ENCODE measurements at regions not wholly inside any gene's neighbourhood (a gene's known extent, or its start where the extent isn't known, plus 50 kb on each side); places are given as distances from the start of the nearest gene placed in this dataset.

- in situ Hi-C loops (cut with MboI; ENCODE audit: low pct_unique_long_range_greater_than_20kb, low sequenced_read_pairs): no loop called here
Measured at GRCh38 chr17:72412650-72413076, 291.8 kb downstream of the SOX9 start.

GRCh38 chr17:72413077-72414031 is 292.5 kb downstream of the SOX9 start:
- in situ Hi-C loops (cut with MboI; ENCODE audit: low pct_unique_long_range_greater_than_20kb, low sequenced_read_pairs): no loop called here
- no peak for DNase-seq

More at GRCh38 chr17:72412650-72413076, 291.8 kb downstream of the SOX9 start:
- no peak for DNase-seq

DNA sequence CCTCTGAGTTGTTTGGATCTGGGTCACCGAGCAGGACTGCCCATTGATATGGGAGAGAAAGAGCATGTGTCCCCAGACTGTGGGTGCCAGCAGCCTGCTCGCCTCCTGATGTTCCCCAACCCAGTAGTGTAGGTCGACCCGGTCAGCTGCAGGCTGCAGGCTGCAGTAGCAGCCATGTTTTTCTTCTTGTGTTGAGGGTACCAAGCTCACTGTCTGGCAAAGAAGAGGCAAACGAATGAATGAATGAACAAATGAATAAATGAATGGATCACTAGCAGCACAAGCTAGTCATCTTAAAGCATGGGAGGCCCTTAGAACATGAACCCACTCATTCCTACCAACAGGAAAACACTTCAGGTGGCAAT is 293.2 kb downstream of the SOX9 start:
- in situ Hi-C loops (cut with MboI; ENCODE audit: low pct_unique_long_range_greater_than_20kb, low sequenced_read_pairs): no loop called here
- no peak for DNase-seq

DNA sequence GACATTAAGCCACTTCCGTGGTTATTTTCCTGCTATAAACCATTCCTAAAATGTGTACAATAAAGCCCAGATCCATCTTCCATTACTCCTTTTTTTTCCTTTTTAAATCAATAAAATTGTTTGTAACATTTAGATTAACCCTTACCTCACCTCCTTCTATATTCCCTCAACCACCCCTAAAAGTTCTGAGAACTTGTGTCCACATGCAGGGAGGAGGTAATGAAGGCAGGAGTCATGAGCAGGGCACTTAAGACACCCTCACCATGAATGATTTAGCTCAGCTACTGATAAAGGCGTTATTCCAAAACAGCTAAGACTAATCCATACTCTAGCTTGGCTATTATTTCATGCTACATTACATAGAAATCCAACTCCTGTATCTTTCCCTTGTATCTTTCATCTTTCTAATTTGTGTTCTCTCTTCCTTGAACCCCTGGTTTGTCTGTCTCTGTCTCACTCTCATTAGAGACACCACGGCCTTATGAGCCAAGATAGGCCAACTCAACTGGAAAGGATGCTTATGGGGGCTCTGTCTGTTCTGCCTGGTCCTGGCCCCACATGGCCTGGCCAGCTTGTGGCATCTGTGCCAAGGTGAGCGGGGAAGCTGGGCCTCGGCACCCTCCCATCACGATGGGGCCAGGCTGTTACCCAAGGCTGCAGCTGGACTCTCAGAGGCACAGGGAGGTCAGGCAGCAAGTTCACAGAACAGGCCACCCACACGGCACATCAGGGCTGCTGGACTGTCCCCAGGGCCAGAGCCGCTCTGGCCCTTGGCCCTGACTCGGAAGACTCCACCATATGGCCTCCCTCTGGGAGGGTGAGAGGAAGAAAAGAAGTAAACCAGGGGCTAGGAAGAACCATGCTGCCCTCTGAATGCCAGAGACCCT is 294.4 kb downstream of the SOX9 start:
- in situ Hi-C loops (cut with MboI; ENCODE audit: low pct_unique_long_range_greater_than_20kb, low sequenced_read_pairs): no loop called here
- no peak for DNase-seq

- no peak for DNase-seq
- in situ Hi-C loops (cut with MboI; ENCODE audit: low pct_unique_long_range_greater_than_20kb, low sequenced_read_pairs): no loop called here
Measured at GRCh38 chr17:72416054-72416675, 295.3 kb downstream of the SOX9 start.

- in situ Hi-C loops (cut with MboI; ENCODE audit: low pct_unique_long_range_greater_than_20kb, low sequenced_read_pairs): no loop called here
- no peak for DNase-seq
Measured at GRCh38 chr17:72416905-72417304, 296.1 kb downstream of the SOX9 start.

DNA sequence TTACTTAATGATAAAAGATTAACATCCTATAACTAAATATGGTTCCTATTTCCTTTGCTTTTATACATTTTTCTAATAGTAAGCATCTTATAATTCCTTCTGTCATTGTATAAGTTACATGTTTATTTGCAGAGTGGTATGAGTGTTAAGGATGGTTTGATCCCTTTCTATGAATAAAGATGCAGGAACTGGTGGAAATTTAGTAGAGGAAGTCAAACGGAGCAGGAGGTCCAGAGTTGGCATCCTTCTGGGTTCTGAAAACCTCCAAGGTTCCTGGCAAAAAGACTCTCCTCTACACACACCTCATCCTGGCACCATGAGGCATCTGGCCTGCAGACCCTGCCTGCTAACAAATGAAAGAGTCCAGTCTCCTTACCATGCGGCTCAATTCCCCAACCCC is 296.8 kb downstream of the SOX9 start:
- in situ Hi-C loops (cut with MboI; ENCODE audit: low pct_unique_long_range_greater_than_20kb, low sequenced_read_pairs): no loop called here
- DNase-seq: no peak

- in situ Hi-C loops (cut with MboI; ENCODE audit: low pct_unique_long_range_greater_than_20kb, low sequenced_read_pairs): no loop called here
- DNase-seq: no peak
Measured at GRCh38 chr17:72419866-72420774, 299.3 kb downstream of the SOX9 start.

DNA sequence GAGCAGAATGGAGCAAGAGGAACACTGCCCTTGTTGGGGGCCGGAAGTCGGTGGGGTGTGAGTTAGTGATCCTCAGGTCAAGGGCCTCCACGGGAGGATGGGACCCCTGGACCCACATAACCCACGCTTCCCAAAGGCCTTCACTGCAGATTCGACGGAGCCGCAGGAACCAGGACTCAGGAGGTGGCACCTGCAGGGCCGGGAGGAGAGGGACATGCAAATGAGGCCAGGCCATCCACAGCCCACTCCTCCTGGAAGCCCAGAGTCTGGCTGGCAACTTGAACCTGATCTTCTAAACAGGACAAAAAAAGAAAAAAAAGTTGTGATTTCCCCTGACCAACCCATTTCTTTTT is 299.9 kb downstream of the SOX9 start:
- DNase-seq: no peak
- in situ Hi-C loops (cut with MboI; ENCODE audit: low pct_unique_long_range_greater_than_20kb, low sequenced_read_pairs): no loop called here

- in situ Hi-C loops (cut with MboI; ENCODE audit: low pct_unique_long_range_greater_than_20kb, low sequenced_read_pairs): no loop called here
- peak; percentile 4 for DNase-seq
Measured at GRCh38 chr17:72421128-72422092, 300.6 kb downstream of the SOX9 start.

GRCh38 chr17:72422204-72422504 is 301.3 kb downstream of the SOX9 start:
- in situ Hi-C loops (cut with MboI; ENCODE audit: low pct_unique_long_range_greater_than_20kb, low sequenced_read_pairs): no loop called here
- DNase-seq: no peak

DNA sequence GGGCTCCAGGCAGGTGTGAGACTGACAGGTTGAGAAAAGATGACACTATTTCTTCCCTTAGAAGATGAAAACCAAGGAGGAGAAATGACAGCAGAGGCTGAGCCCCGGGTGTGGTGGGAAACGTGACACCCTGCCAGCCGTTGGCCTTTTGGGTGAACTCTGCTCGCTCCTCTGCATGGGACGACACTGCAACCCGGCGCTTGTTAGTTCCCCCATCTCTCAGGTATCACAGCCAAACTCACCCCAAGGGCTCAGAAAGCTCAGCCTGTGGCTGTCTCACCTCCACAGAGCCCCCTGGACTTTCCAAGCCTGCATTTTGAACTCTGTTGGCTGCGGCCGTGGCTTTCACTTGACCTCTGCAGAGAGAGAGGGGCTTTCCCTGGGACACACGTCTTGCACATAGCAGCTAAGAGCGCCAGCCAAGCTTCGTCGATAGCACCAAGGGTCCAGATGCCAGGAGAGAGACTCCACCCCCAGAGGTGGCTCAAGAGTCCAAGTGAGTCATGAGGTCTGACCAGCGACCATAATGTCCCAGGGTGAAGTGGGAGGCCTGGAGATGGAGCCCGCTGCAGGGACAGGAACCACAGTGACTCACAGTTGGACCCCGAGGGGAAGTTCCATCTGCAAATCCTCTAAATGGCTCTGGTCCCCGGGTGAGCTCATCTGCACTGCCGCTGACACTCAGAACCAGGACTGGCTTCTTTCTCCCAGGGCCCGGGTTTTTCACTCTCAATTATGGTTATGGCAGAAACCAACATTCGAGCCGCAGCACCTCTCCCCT is 301.9 kb downstream of the SOX9 start:
- no peak for DNase-seq
- in situ Hi-C loops (cut with MboI; ENCODE audit: low pct_unique_long_range_greater_than_20kb, low sequenced_read_pairs): no loop called here

DNA sequence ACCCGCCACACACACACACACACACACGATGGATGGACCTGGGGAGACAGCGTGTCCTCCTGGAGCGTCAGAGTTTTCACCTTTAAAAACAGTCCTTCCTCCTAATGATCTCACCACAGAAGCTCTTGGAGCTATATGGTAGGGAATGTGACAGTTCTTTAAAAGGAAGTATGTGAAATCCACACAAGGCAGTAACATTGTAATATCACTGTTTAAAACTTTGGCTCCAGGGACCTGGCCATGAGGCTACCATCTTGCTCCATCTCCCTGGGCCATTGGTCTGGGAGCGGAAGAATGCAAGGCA is 302.4 kb downstream of the SOX9 start:
- in situ Hi-C loops (cut with MboI; ENCODE audit: low pct_unique_long_range_greater_than_20kb, low sequenced_read_pairs): no loop called here

GRCh38 chr17:72423718-72424117 is 302.9 kb downstream of the SOX9 start:
- in situ Hi-C loops (cut with MboI; ENCODE audit: low pct_unique_long_range_greater_than_20kb, low sequenced_read_pairs): no loop called here
- no peak for DNase-seq

More for the DNA sequence above, 302.4 kb downstream of the SOX9 start:
- no peak for DNase-seq

DNA sequence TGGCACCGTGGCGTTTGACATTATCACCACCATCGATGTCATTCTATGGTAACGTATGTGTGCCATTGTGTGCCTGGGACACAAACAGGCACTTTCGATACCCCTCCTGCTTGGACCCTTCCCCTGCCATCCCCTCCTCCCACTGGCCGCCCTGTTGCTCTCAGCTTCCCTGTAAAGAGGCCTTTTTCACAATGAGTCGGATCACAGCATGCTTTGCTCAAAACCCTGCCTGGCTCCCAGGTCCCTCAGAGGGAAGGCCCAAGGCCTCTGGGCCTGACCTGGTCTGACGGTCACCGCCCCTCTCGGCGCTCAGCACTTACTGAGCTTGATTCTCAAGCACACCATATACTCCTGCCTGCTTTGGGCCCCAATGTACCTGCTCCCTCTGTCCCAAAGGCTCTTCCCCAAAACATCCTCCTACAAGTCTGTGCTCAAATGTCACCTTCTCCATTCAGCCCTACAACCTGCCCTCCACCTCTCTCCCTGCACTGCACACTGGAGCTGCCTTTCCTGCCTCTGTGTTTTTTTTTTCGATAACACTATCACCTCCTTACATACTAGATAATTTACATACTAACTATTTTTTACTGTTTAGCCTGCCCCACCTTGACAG is 303.8 kb downstream of the SOX9 start:
- DNase-seq: no peak
- in situ Hi-C loops (cut with MboI; ENCODE audit: low pct_unique_long_range_greater_than_20kb, low sequenced_read_pairs): no loop called here

DNA sequence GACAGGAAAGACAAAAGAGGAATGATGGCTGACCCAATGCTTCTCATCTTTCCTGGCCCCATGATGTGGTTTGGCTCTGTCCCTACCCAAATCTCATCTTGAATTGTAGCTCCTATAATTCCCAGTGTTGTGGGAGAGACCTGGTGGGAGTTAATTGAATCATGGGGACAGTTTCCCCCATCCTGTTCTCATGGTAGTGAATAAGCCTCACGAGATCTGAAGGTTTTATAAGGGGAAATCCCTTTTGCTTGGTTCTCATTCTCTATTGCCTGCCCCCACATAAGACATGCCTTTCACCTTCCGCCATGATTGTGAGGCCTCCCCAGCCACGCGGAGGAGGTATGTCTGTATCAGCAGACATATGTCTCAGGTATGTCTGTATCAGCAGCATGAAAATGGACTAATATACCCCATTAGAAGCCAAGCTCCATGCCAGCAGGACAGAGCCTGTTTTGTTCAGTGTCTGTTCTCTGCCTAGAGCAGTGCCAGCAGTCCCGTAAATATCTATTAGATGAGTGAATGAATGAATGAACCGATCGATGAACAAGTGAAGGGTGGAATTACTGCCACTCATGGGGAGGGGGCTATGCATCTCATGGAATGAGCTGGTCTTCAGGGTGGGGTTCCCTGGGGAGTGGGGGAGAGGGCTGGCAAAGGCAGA is 304.4 kb downstream of the SOX9 start:
- no peak for DNase-seq
- in situ Hi-C loops (cut with MboI; ENCODE audit: low pct_unique_long_range_greater_than_20kb, low sequenced_read_pairs): no loop called here

All from KBM-7 (cell line).